Colonic mucosa (tissue), 4 donors: ENCODE measurements at regions not wholly inside any gene's neighbourhood (a gene's known extent, or its start where the extent isn't known, plus 50 kb on each side); places are given as distances from the start of the nearest gene placed in this dataset.

Source experiments
- DNase-seq: peaks from one replicate; pipeline ENCODE4 v3.0.0-alpha.2; 2020
- H3K27ac ChIP-seq: fragments of 200-600 bp; one replicate; pipeline ENCODE4 v1.8.0; 2021
- H3K27me3 ChIP-seq: fragments of 200-600 bp; one replicate; pipeline ENCODE4 v1.8.0; 2021
- H3K36me3 ChIP-seq: fragments of 200-600 bp; one replicate; pipeline ENCODE4 v1.8.0; 2021
- H3K4me1 ChIP-seq: fragments of 200-600 bp; one replicate; pipeline ENCODE4 v1.8.0; 2021; ENCODE audit warnings: mild to moderate bottlenecking
- H3K4me3 ChIP-seq: fragments of 200-600 bp; one replicate; pipeline ENCODE4 v1.8.0; 2021
- H3K9ac ChIP-seq, 2 donors: one replicate each; pipeline ENCODE4 v1.7.0; 2013; ENCODE audit warnings: control low read depth in 2 of 2, low read depth in 2 of 2, low read length in 2 of 2
- H3K9me3 ChIP-seq: fragments of 200-600 bp; one replicate; pipeline ENCODE4 v1.8.0; 2021
- intact Hi-C: fragments of 100-400 bp; cut with DNase I; formaldehyde crosslinking; loops from one replicate; pipeline ENCODE4 v1.14.1; 2022
- TF ChIP-seq, protein P1 (sequence below): fragments of 200-600 bp; IDR thresholded peaks from one replicate; pipeline ENCODE4 v1.8.0; 2022; ENCODE audit warnings: antibody characterized with exemption, mild to moderate bottlenecking
- donor health status: healthy.
- donor health status: DM: no; HTN: no; CAD: no.
- donor health status: DM: no; HTN: no; CAD: no.

DNA sequence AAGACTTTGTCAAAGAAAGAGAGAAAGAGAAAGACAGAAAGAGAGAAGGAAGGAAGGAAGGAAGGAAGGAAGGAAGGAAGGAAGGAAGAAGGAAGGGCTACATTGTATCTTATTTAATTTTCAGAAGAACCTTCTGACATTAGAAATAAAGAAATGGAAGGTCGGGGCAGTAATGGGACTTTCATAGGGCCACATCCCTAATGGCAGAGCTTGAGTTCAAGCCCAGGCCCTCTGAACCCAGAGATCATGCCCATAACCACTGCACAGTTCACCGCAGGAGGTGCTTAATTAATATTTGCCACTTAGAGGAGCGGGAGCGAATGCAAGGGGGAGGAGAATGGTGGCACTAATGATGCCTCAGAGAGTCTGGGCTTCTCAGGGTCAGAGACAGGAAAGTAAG, 233.3 kb downstream of the MN1 start:
- TF ChIP-seq, protein P1, sequence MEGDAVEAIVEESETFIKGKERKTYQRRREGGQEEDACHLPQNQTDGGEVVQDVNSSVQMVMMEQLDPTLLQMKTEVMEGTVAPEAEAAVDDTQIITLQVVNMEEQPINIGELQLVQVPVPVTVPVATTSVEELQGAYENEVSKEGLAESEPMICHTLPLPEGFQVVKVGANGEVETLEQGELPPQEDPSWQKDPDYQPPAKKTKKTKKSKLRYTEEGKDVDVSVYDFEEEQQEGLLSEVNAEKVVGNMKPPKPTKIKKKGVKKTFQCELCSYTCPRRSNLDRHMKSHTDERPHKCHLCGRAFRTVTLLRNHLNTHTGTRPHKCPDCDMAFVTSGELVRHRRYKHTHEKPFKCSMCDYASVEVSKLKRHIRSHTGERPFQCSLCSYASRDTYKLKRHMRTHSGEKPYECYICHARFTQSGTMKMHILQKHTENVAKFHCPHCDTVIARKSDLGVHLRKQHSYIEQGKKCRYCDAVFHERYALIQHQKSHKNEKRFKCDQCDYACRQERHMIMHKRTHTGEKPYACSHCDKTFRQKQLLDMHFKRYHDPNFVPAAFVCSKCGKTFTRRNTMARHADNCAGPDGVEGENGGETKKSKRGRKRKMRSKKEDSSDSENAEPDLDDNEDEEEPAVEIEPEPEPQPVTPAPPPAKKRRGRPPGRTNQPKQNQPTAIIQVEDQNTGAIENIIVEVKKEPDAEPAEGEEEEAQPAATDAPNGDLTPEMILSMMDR, result no peak
- H3K27ac ChIP-seq, result no peak overlapping the region

DNA sequence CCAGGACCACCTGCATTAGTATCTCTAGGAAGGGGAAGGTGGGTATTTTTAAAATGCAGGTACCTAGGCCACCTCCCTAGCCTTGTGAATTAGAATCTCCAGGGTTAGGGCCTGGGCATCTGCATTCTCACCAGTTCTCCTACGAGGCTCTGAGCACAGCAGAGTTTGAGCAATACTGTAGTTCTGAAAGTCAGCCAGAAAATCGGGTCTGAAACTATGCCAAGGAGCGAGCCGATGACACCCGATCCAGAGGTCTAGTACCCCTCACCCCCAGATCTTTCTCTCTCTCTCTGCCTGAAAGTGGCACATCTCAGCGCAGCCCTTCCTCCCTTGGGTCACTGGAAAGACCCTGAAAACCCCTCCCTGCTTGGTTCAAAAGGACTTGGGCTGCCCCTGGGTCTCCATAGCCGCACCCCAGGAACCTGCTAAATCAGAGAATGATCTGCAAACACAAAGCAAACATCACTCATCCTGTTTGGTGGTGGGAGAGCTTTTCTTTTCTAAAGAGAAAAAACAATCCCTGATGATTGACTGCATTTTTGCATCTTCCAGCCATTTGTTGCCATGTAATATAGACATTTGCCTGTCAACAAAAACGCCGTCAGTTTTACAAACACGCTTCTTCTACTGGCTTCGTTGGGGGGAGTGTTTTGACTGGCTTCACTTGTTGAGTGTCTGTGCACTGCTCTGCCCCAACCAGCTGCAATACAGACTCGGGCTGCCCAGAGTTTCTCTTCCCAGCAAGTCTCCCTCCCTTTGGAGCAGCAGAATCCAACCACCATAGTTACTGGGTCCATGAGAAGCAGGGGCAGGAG, 229.9 kb downstream of the MN1 start:
- H3K9ac ChIP-seq, result no peak overlapping the region
- H3K9me3 ChIP-seq, result no peaks in the 10 kb centered on the region
- H3K4me1 ChIP-seq, result no peaks in the 10 kb centered on the region
- no peaks in the 10 kb centered on the region for H3K27me3 ChIP-seq
- H3K4me3 ChIP-seq, result no peak overlapping the region
- no peaks in the 10 kb centered on the region for H3K36me3 ChIP-seq
- no peak overlapping the region for H3K27ac ChIP-seq
- no peak for DNase-seq
- intact Hi-C loops, result no loop called here
- TF ChIP-seq, protein P1, result no peak

More for the DNA sequence above, 233.3 kb downstream of the MN1 start:
- Histone ChIP-seq H3K36me3 (no peaks in the 10 kb centered on the region), H3K9ac (no peak overlapping the region), H3K4me1 (no peaks in the 10 kb centered on the region), H3K4me3 (no peak overlapping the region), H3K27me3 (no peaks in the 10 kb centered on the region), H3K9me3 (no peaks in the 10 kb centered on the region)
- DNase-seq, result no peak
- intact Hi-C loops, result no loop called here

DNA sequence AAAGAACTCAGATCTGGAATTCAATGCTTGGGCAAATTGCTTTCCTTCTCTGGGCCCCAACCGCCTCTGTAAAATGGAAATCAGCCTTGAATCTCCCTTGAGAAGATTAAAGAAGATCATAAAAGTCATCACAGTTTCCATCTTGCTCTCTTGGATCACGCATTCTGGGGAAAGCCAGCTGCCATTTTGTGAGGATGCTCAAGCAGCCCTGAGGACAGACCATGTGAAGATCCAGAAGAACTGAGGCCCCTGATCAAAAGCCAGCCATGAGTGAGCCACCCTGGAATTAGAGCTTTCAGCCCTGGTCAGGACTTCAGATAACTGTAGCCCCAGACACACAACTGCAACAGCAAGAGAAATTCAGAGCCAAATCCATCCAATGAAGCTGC, 229.3 kb downstream of the MN1 start:
- H3K27ac ChIP-seq, result no peak overlapping the region
- no peaks in the 10 kb centered on the region for H3K4me1 ChIP-seq
- intact Hi-C loops, result no loop called here
- H3K27me3 ChIP-seq, result no peaks in the 10 kb centered on the region
- no peaks in the 10 kb centered on the region for H3K36me3 ChIP-seq
- no peaks in the 10 kb centered on the region for H3K9me3 ChIP-seq
- DNase-seq, result no peak
- H3K9ac ChIP-seq, result no peak overlapping the region
- H3K4me3 ChIP-seq, result no peak overlapping the region
- TF ChIP-seq, protein P1, result no peak

DNA sequence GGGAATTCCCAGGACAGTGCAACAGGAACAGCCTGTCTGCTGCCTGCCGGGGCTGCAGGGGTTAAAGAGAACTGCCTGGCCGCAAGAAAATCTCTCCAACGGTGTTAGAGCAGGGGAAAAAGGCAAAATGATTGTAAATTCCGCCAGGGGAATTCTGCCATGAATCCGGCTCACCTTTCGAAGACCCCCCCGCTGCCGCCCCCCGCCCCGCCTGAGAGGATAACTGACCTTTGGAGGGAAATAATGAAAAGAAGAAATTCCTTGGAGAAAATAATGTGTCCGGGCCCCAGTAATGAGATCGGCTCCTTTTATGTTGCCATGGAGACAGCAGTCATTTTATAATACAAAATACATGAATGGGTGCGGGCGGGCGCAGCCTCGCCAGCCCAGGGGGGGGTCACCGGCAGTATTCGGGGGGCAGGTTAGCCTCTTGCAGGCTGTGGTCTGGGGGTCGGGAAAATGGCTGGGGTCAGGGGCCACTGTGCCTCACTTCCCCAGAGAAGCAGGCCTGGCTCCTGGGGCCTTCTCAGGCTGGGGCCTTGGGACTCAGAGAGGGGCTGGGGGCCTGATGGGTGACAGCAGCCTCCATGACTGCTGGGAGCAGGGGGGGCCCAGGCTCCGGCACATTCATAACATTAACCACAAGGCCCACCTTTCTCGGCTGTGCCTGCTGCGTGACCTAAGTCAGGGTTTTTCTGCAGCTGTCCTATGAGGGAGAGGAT, 228.1 kb downstream of the MN1 start:
- H3K27me3 ChIP-seq, result no peaks in the 10 kb centered on the region
- no peaks in the 10 kb centered on the region for H3K9me3 ChIP-seq
- no peaks in the 10 kb centered on the region for H3K4me1 ChIP-seq
- H3K36me3 ChIP-seq, result no peaks in the 10 kb centered on the region
- no peak overlapping the region for H3K27ac ChIP-seq
- TF ChIP-seq, protein P1, result no peak
- intact Hi-C loops, result no loop called here
- DNase-seq, result no peak
- H3K9ac ChIP-seq, result no peak overlapping the region
- H3K4me3 ChIP-seq, result no peak overlapping the region

DNA sequence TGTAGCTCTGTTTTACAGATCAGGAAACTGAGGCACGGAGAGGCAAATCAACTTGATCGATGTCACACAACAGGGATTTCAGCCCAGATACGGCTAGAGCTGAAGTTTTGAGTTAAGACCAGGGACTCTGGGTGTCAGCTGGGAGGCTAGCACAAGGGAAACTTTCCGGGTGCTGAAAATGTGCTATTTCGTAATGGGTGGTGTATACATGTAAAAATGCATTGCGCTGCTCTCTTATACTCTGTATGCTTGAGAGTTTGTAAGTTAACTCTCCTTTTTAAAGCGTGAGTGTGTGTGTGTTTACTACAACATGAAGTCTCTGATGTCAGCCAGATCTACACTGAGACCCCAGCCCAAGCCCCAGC, 227.6 kb downstream of the MN1 start:
- H3K27me3 ChIP-seq, result no peaks in the 10 kb centered on the region
- TF ChIP-seq, protein P1, result no peak
- no peaks in the 10 kb centered on the region for H3K9me3 ChIP-seq
- H3K4me1 ChIP-seq, result no peaks in the 10 kb centered on the region
- intact Hi-C loops, result no loop called here
- H3K9ac ChIP-seq, result no peak overlapping the region
- H3K36me3 ChIP-seq, result no peaks in the 10 kb centered on the region
- H3K4me3 ChIP-seq, result no peak overlapping the region
- H3K27ac ChIP-seq, result no peak overlapping the region
- no peak for DNase-seq
